ENCODE measurements at regions not wholly inside any gene's neighbourhood (a gene's known extent, or its start where the extent isn't known, plus 50 kb on each side); places are given as distances from the start of the nearest gene placed in this dataset.

- H3K27ac ChIP-seq: no peak overlapping the region
- DNase-seq (ENCODE audit: low spot score): no peak
- TF ChIP-seq, protein P1, sequence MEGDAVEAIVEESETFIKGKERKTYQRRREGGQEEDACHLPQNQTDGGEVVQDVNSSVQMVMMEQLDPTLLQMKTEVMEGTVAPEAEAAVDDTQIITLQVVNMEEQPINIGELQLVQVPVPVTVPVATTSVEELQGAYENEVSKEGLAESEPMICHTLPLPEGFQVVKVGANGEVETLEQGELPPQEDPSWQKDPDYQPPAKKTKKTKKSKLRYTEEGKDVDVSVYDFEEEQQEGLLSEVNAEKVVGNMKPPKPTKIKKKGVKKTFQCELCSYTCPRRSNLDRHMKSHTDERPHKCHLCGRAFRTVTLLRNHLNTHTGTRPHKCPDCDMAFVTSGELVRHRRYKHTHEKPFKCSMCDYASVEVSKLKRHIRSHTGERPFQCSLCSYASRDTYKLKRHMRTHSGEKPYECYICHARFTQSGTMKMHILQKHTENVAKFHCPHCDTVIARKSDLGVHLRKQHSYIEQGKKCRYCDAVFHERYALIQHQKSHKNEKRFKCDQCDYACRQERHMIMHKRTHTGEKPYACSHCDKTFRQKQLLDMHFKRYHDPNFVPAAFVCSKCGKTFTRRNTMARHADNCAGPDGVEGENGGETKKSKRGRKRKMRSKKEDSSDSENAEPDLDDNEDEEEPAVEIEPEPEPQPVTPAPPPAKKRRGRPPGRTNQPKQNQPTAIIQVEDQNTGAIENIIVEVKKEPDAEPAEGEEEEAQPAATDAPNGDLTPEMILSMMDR (IDR thresholded peaks at IDR 0.05): no peak
- H3K4me1 ChIP-seq: peaks cover 0 to 10% of the 10 kb centered on the region in 2 donors
- H3K27me3 ChIP-seq: no peaks in the 10 kb centered on the region
- H3K4me3 ChIP-seq: no peak overlapping the region
- no peaks in the 10 kb centered on the region for H3K36me3 ChIP-seq
- H3K9me3 ChIP-seq: no peaks in the 10 kb centered on the region
Measured at GRCh38 chr4:185920171-185920570, 108.2 kb upstream of the SORBS2 start.

DNA sequence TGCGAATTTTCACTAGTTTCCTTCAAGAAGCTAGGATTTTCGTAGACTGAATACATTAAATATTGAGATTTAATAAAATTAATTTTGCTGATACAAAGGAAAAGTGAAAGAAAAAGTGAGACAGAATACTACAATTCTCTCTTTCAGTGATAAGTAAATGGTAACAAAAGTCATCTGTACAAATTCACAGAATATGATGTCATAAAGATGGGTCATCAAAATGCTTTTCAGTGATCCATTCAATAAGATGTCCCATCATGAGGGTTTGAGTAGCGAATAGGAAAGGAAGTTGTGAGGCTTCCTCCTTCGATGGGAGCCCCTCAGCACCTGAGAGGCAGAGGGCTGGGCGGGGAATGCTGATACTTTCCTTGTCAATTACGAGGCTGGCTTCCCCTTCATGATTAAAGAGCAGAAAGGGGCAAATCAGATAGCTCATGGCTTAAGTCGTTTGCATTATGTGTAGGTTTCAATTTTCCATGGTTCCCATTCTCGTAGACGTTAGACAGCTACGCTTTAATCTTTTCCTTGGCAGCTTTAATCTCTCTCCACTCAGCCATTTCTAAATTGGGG, 108.8 kb upstream of the SORBS2 start:
- no peak overlapping the region for H3K27ac ChIP-seq
- H3K4me1 ChIP-seq: peaks cover 0 to 10% of the 10 kb centered on the region in 2 donors
- no peaks in the 10 kb centered on the region for H3K27me3 ChIP-seq
- no peaks in the 10 kb centered on the region for H3K9me3 ChIP-seq
- peak overlapping the region in 1 of 2 donors; percentile 20 for H3K4me3 ChIP-seq
- TF ChIP-seq, protein P1 (IDR thresholded peaks at IDR 0.05): no peak
- DNase-seq (ENCODE audit: low spot score): no peak
- H3K36me3 ChIP-seq: no peaks in the 10 kb centered on the region

DNA sequence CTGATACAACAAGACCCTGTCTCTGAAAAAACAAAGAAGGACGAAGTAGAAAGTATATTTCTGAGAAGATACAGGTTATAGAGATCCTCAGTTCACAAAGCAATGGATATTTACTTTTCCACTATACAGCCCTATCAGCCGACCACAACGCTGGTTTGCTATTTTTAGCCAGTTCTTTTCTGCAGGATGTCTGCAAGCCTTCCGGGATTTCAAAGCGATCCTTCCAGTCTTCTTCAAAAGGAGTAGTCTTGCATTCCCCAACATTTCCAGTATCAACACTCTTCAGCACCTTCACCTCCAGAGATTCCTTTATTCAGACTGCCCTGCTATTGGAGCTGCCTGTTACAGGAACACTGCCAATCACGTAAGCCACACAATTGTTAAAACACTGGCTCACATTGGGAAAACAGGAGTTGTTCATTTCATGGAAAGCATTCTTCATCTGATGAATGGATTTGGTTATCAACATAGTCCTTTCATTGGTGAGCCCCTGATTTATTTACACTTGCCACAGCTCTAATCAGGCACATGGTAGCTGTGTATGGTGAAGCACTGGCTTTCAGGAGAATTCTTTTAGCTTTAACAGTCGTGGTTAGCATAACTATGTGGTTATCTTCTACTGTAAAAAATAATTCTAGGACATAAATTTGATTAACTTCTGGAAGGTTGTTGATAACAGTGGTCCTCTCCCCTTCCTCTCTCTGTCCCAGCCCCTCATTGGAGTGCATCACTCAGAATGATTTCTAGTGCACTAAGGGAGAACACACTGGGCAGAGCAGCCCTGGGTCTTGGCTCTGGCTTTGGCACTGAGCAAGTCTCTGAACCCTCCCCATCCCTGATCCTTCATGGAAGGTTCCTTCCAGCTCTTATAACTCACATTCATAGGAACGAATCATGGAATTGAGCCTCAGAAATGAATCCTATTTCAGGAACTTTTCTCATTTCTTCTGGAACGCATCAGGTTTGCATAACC, 109.9 kb upstream of the SORBS2 start:
- TF ChIP-seq, protein P1 (IDR thresholded peaks at IDR 0.05): no peak
- Histone ChIP-seq H3K27me3 (no peaks in the 10 kb centered on the region), H3K9me3 (no peaks in the 10 kb centered on the region), H3K4me3 (peak overlapping the region in 1 of 2 donors; percentile 20), H3K36me3 (no peaks in the 10 kb centered on the region), H3K4me1 (peaks cover 0 to 10% of the 10 kb centered on the region in 2 donors), H3K27ac (peak overlapping the region in 1 of 2 donors; percentile 18)
- no peak for DNase-seq (ENCODE audit: low spot score)

DNA sequence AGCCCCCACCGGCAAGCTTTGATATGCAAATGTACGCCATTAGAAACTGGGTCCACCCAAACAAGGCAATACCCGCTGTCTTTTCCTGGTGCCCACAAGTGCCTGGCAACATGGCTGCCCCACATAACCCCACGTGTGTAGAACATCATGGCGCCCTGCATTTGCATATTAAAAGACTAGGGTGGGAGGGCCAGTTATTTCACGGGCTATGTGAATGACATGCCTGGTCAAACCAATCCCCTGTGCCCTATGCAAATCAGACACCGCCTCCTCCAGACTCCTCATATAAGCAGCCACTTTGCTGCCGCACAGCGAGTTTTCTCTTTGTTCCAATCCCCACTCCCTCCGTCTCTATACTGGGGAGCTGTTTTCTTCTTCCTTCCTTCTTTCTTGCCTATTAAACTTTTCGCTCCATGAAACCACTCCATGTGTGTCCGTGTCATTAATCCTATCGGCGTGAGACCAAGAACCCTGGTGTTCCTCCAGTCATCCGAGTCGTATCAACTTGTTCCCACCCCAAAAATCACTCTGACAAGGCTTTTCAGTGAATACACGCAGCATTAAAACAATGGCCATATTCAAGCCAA, 112.6 kb upstream of the SORBS2 start:
- no peaks in the 10 kb centered on the region for H3K9me3 ChIP-seq
- no peak overlapping the region for H3K4me3 ChIP-seq
- no peak for DNase-seq (ENCODE audit: low spot score)
- H3K27ac ChIP-seq: no peak overlapping the region
- peaks cover 0 to 10% of the 10 kb centered on the region in 2 donors for H3K4me1 ChIP-seq
- TF ChIP-seq, protein P1 (IDR thresholded peaks at IDR 0.05): no peak
- H3K27me3 ChIP-seq: no peaks in the 10 kb centered on the region
- no peaks in the 10 kb centered on the region for H3K36me3 ChIP-seq

DNA sequence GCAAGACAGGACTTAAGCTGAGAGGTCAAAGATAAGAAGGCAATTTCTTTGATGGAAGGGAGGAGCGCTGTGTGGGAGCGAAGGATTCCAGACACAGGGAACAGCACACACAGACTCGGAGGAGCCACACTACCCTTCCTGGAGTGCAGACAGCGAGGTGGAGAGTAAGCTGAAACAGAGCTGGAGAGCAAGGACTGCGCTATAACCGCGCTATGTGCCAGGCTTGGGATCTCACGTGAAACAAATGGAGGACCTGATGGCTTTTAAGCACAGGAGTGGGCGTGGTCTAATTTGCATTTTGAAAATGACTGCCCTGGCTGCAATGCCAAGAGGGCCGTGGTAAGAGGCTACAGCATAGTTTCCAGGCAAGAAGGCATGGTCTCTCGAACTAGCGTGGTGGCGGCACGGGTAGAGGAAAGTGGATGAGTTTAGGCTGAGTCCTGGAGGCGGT, 113.9 kb upstream of the SORBS2 start:
- TF ChIP-seq, protein P1 (IDR thresholded peaks at IDR 0.05): no peak
- Histone ChIP-seq H3K36me3 (no peaks in the 10 kb centered on the region), H3K27me3 (no peaks in the 10 kb centered on the region), H3K4me1 (peaks cover 0 to 10% of the 10 kb centered on the region in 2 donors), H3K4me3 (peak overlapping the region; percentile 31 to 32), H3K27ac (peak overlapping the region; percentile 53 to 76), H3K9me3 (no peaks in the 10 kb centered on the region)
- no peak for DNase-seq (ENCODE audit: low spot score)

Measured in right atrium auricular region (tissue), 2 donors.